K562 (cell line): ENCODE measurements at regions not wholly inside any gene's neighbourhood (a gene's known extent, or its start where the extent isn't known, plus 50 kb on each side); places are given as distances from the start of the nearest gene placed in this dataset.

Source experiments
- ATAC-seq: fragments of 200-7000 bp; cut with Tn5 transposase; 3 replicates; pipeline ENCODE4 v1.9.1; 2020; ENCODE audit warnings: moderate library complexity
- BruUV-seq: library from RNA; stranded (reverse); fragments of 400-500 nt; replicated peaks from 2 replicates; lab custom pipeline; 2021; lab: Mats Ljungman, UMichigan
- CTCF ChIA-PET: fragments of 300-600 bp; formaldehyde crosslinking; extraction: SDS; loops from one replicate; lab custom pipeline; 2021; ENCODE audit warnings: low intra/inter-chr PET ratio; lab: Yijun Ruan, JAX
- POLR2A ChIA-PET: fragments of 300-600, 350-650 bp; sonication (Branson Sonifier 250); formaldehyde crosslinking; extraction: SDS; loops from one replicate; lab custom pipeline; 2021; ENCODE audit warnings: antibody characterized with exemption, inconsistent platforms; lab: Yijun Ruan, JAX
- DNase-seq, 4 experiments: peaks; one replicate each; pipeline versions ENCODE4 v3.0.0 to v3.0.0-alpha.2; 2011 to 2018; ENCODE audit warnings: low spot score in 3 of 4, mixed read lengths in 3 of 4; ENCODE audit errors: extremely low read depth in 1 of 4
- FAIRE-seq: peaks from 2 replicates; lab custom pipeline; 2011; peaks lifted over from hg19 to GRCh38; lab: Jason Lieb, UNC
- H2AFZ ChIP-seq: 2 replicates; pipeline ENCODE4 v1.6.0; 2011; ENCODE audit warnings: low read depth, low read length, control low read depth, inconsistent platforms
- H3K27ac ChIP-seq: fragments of 200-600 bp; 3 replicates; pipeline ENCODE4 v1.8.0; 2011; ENCODE audit warnings: low read depth, mild to moderate bottlenecking, control low read depth, inconsistent platforms, low read length, moderate library complexity, mixed read lengths; ENCODE audit errors: extremely low read depth
- H3K27me3 ChIP-seq, 2 experiments: fragments of 300-600 bp in 1 of 2; 2 replicates in 1 of 2; 3 replicates in 1 of 2; pipeline versions ENCODE4 v1.6.0 to v1.8.0; 2011; ENCODE audit warnings: inconsistent platforms in 2 of 2, low read length in 2 of 2, mild to moderate bottlenecking in 1 of 2, mixed read lengths in 1 of 2, moderate library complexity in 1 of 2; ENCODE audit not compliant: control insufficient read depth in 2 of 2, insufficient read depth in 2 of 2
- H3K36me3 ChIP-seq: fragments of 300-600 bp; 3 replicates; pipeline ENCODE4 v1.8.0; 2011; ENCODE audit warnings: mild to moderate bottlenecking, low read length, inconsistent platforms; ENCODE audit not compliant: control insufficient read depth, insufficient read depth
- H3K4me1 ChIP-seq, 2 experiments: fragments of 200-600 bp in 1 of 2; replicated peaks in 1 of 2; 2 replicates in 1 of 2; 3 replicates in 1 of 2; pipeline versions ENCODE4 v1.5.1 to v1.8.0; 2011; ENCODE audit warnings: inconsistent platforms in 2 of 2, low read length in 2 of 2, mild to moderate bottlenecking in 1 of 2, mixed read lengths in 1 of 2, moderate library complexity in 1 of 2; ENCODE audit not compliant: control insufficient read depth in 2 of 2, insufficient read depth in 2 of 2
- H3K4me2 ChIP-seq: 2 replicates; pipeline ENCODE4 v1.6.1; 2011; ENCODE audit warnings: low read length, control low read depth, inconsistent platforms, mixed read lengths; ENCODE audit not compliant: insufficient read depth
- H3K4me3 ChIP-seq: fragments of 200-600 bp; sonication (generic), shearing (Covaris generic); 2 replicates; pipeline ENCODE4 v1.5.1; 2016; ENCODE audit warnings: control low read depth, inconsistent platforms
- H3K79me2 ChIP-seq: fragments of 200-600 bp; 3 replicates; pipeline ENCODE4 v1.8.0; 2011; ENCODE audit warnings: low read length, inconsistent platforms; ENCODE audit not compliant: control insufficient read depth, insufficient read depth
- H3K9ac ChIP-seq, 2 experiments: 2 replicates each; pipeline versions ENCODE4 v1.6.0 to v1.6.1; 2011; ENCODE audit warnings: low read depth in 2 of 2, low read length in 2 of 2, control low read depth in 1 of 2, inconsistent platforms in 1 of 2, mild to moderate bottlenecking in 1 of 2, mixed read lengths in 1 of 2; ENCODE audit not compliant: insufficient read depth in 1 of 2
- H3K9me1 ChIP-seq: one replicate; pipeline ENCODE4 v1.6.0; 2011; ENCODE audit warnings: inconsistent platforms, mild to moderate bottlenecking, low read length, moderate library complexity; ENCODE audit not compliant: control insufficient read depth, insufficient read depth
- H3K9me3 ChIP-seq: replicated peaks from 2 replicates; pipeline ENCODE4 v1.5.1; 2011; ENCODE audit warnings: low read depth, low read length, inconsistent platforms; ENCODE audit not compliant: control insufficient read depth, insufficient read depth
- H4K20me1 ChIP-seq: replicated peaks from 2 replicates; pipeline ENCODE4 v1.6.1; 2011; ENCODE audit warnings: low read length, inconsistent platforms, mixed read lengths; ENCODE audit not compliant: control insufficient read depth, insufficient read depth
- BMI1 ChIP-seq: fragments of 150-350 bp; IDR thresholded peaks from 2 replicates; pipeline ENCODE4 v1.6.1; 2014; ENCODE audit warnings: low read length
- C11orf30 ChIP-seq: fragments of 450-650 bp; IDR thresholded peaks from 2 replicates; pipeline ENCODE4 v1.6.1; 2016; ENCODE audit warnings: low read depth, mild to moderate bottlenecking
- HMGN3 ChIP-seq: IDR thresholded peaks from 2 replicates; pipeline ENCODE4 v1.6.1; 2011; ENCODE audit warnings: borderline replicate concordance, low read depth, mild to moderate bottlenecking, mixed read lengths, low read length; ENCODE audit not compliant: insufficient read length; ENCODE audit errors: extremely low read depth
- HNRNPUL1 ChIP-seq: fragments of 200-400 bp; formaldehyde crosslinking; IDR thresholded peaks from 2 replicates; pipeline ENCODE4 v1.6.1; 2017; ENCODE audit warnings: low read length
- ILK ChIP-seq: fragments of 450-650 bp; IDR thresholded peaks from 2 replicates; pipeline ENCODE4 v1.6.1; 2016; ENCODE audit warnings: missing genetic modification characterization, low read depth, mild to moderate bottlenecking, missing compliant biosample characterization, moderate library complexity, borderline replicate concordance
- MAFG ChIP-seq: fragments of 450-650 bp; conservative IDR thresholded peaks from 2 replicates; pipeline ENCODE4 v1.6.1; 2016; ENCODE audit warnings: missing genetic modification characterization, missing compliant biosample characterization
- MEIS2 ChIP-seq: fragments of 450-650 bp; IDR thresholded peaks from 2 replicates; pipeline ENCODE4 v1.6.1; 2014; ENCODE audit warnings: mild to moderate bottlenecking; ENCODE audit not compliant: partially characterized antibody
- PHF21A ChIP-seq: fragments of 450-650 bp; IDR thresholded peaks from 2 replicates; pipeline ENCODE4 v1.6.1; 2017; ENCODE audit warnings: low read depth, borderline replicate concordance
- SMARCB1 ChIP-seq: IDR thresholded peaks from 2 replicates; pipeline ENCODE4 v1.6.1; 2011; ENCODE audit warnings: improper control_type of control experiment, low read depth; ENCODE audit not compliant: insufficient read length
- TCF3 ChIP-seq: sonication (generic); formaldehyde crosslinking; IDR thresholded peaks from 2 replicates; pipeline ENCODE4 v1.4.0; 2020; ENCODE audit warnings: mild to moderate bottlenecking, missing genetic modification reagents
- TEAD4 ChIP-seq, 2 experiments: sonication (generic) in 1 of 2; formaldehyde crosslinking in 1 of 2; IDR thresholded peaks; 2 replicates each; pipeline versions ENCODE4 v1.6.1 to v1.8.0; 2012 to 2022; ENCODE audit warnings: borderline replicate concordance in 1 of 2, inconsistent platforms in 1 of 2, low read length in 1 of 2, mild to moderate bottlenecking in 1 of 2, missing genetic modification reagents in 1 of 2
- ZBTB8A ChIP-seq: fragments of 450-650 bp; IDR thresholded peaks from 2 replicates; pipeline ENCODE4 v1.6.1; 2018; ENCODE audit warnings: mild to moderate bottlenecking, moderate library complexity; ENCODE audit not compliant: partially characterized antibody
- ZKSCAN1 ChIP-seq: fragments of 150-350 bp; IDR thresholded peaks from 2 replicates; pipeline ENCODE4 v1.6.1; 2016; ENCODE audit warnings: low read depth, low read length
- ZNF316 ChIP-seq: fragments of 450-650 bp; IDR thresholded peaks from 2 replicates; pipeline ENCODE4 v1.6.1; 2016
- WGBS: fragments of 100-300 bp; shearing (Covaris generic); methylation state at CpG from one replicate; pipeline ENCODE4 v1.1.6; 2016; ENCODE audit warnings: low coverage, mixed read lengths; ENCODE audit not compliant: insufficient coverage; ENCODE audit errors: missing lambda C conversion rate; 5-methylcytosine and 5-hydroxymethylcytosine counted together
- in situ Hi-C: fragments of 300-500 bp; cut with MboI; formaldehyde crosslinking; loops from 4 replicates; pipeline ENCODE4 v1.15.0; 2018; ENCODE audit warnings: inconsistent platforms, mixed read lengths
- intact Hi-C: fragments of 100-400 bp; cut with micrococcal nuclease; formaldehyde crosslinking; loops from 2 replicates; pipeline ENCODE4 v1.14.2; 2022
- TF ChIP-seq, protein P1 (sequence below): fragments of 450-650 bp; IDR thresholded peaks from 2 replicates; pipeline ENCODE4 v1.6.1; 2014; ENCODE audit warnings: low read depth, mild to moderate bottlenecking, moderate library complexity, borderline replicate concordance
- TF ChIP-seq, protein P2 (sequence below): IDR thresholded peaks from 3 replicates; pipeline ENCODE4 v1.6.1; 2011; ENCODE audit warnings: borderline replicate concordance, mild to moderate bottlenecking, moderate library complexity; ENCODE audit not compliant: insufficient read length; ENCODE audit errors: extremely low read depth
- TF ChIP-seq, protein P3 (sequence below), 3 experiments: fragments of 200-800 bp in 1 of 3; sonication (Bioruptor generic) in 1 of 3; sonication (generic) in 1 of 3; formaldehyde crosslinking in 1 of 3; IDR thresholded peaks; 2 replicates each; pipeline versions ENCODE4 v1.6.1 to v1.8.0; 2016 to 2022; ENCODE audit warnings: mild to moderate bottlenecking in 2 of 3, missing compliant biosample characterization in 2 of 3, missing genetic modification characterization in 2 of 3, missing genetic modification reagents in 1 of 3

DNA sequence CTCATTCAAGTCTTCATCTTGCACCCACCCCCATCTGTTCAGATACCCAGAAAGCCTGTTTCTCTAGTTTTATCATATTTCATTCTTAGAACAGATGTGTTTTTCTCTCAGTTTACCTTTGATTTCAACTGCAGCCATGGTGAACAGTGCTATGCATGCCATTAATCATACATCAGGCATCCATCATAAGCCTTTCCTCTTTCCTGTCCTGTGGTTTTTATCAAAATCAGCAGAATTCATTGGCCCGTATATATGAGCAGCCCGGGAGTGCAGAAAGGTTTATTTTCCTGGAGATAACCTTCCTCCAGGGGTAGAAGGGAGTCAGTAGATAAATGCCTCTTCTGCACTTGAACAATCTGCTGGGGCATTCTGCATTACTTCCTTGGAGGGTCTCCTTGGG is 65.7 kb downstream of the IL21 start (continued):
- TF ChIP-seq TEAD4 (IDR thresholded peaks at IDR 0.05; ENCODE audit: low read length) (peak; percentile 28; the same call in 1 of the 2 replicates), TEAD4 (CRISPR knock-in tag; IDR thresholded peaks at IDR 0.05; ENCODE audit: borderline replicate concordance) (no peak), SMARCB1 (no peak), HMGN3 (no peak), ILK (tag) (no peak), PHF21A (no peak), ZNF316 (peak; percentile 42; the same call in 1 of the 2 replicates), MAFG (tag) (peak; percentile 33; the same call in 1 of the 2 replicates), C11orf30 (peak; percentile 43)
- TF ChIP-seq, protein P1, sequence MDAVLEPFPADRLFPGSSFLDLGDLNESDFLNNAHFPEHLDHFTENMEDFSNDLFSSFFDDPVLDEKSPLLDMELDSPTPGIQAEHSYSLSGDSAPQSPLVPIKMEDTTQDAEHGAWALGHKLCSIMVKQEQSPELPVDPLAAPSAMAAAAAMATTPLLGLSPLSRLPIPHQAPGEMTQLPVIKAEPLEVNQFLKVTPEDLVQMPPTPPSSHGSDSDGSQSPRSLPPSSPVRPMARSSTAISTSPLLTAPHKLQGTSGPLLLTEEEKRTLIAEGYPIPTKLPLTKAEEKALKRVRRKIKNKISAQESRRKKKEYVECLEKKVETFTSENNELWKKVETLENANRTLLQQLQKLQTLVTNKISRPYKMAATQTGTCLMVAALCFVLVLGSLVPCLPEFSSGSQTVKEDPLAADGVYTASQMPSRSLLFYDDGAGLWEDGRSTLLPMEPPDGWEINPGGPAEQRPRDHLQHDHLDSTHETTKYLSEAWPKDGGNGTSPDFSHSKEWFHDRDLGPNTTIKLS: no peak

DNA sequence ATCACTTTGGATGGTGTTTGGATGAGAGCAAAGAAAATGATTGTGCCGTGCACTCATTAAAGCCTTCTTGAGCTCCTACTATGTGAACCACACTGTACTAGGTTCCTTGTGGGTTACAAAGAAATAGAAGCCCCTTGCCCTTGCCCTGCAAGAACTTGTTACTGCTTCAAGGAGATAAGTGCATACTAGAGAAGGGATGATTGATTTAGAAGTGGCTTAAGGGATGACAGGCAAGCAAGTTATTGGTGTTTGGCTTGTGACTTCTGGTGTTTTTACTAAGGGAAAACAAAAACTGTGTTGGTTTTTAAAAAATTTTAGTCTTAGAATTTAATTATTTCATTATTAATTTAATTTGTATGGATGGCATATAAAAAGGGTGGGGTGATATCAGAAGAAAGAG is 67.4 kb downstream of the IL21 start:
- H3K4me2 ChIP-seq: no peak overlapping the region
- H3K9ac ChIP-seq: no peak overlapping the region
- POLR2A ChIA-PET: no interaction called here
- H3K9me3 ChIP-seq: no peaks in the 10 kb centered on the region
- 27% methylated on average over 1 of the region's 1 CpG for WGBS
- H3K4me3 ChIP-seq: no peak overlapping the region
- no peaks in the 10 kb centered on the region for H4K20me1 ChIP-seq
- ATAC-seq: no peak
- no peak for FAIRE-seq
- DNase-seq: no peak
- peaks cover 0 to 18% of the 10 kb centered on the region in 2 experiments; a peak in 3 of 5 replicates for H3K4me1 ChIP-seq
- BruUV-seq: no TSS peak
- H3K27me3 ChIP-seq: no peaks in the 10 kb centered on the region
- no peak overlapping the region for H3K27ac ChIP-seq
- in situ Hi-C loops (no loop called here), intact Hi-C loops (no loop called here)
- H3K36me3 ChIP-seq: no peaks in the 10 kb centered on the region
- peak overlapping the region; percentile 36; the same call in 1 of the 2 replicates for H2AFZ ChIP-seq
- no peaks in the 10 kb centered on the region for H3K79me2 ChIP-seq
- H3K9me1 ChIP-seq: no peaks in the 10 kb centered on the region
- CTCF ChIA-PET: no interaction called here
- TF ChIP-seq ZBTB8A (no peak), BMI1 (no peak), TCF3 (CRISPR knock-in tag) (peak; percentile 16; the same call in 1 of the 2 replicates), HNRNPUL1 (no peak), ZKSCAN1 (0 out of 2 replicates have a peak, but pooled peaks have one; percentile 35), MEIS2 (peak; percentile 66)
- TF ChIP-seq, protein P2, sequence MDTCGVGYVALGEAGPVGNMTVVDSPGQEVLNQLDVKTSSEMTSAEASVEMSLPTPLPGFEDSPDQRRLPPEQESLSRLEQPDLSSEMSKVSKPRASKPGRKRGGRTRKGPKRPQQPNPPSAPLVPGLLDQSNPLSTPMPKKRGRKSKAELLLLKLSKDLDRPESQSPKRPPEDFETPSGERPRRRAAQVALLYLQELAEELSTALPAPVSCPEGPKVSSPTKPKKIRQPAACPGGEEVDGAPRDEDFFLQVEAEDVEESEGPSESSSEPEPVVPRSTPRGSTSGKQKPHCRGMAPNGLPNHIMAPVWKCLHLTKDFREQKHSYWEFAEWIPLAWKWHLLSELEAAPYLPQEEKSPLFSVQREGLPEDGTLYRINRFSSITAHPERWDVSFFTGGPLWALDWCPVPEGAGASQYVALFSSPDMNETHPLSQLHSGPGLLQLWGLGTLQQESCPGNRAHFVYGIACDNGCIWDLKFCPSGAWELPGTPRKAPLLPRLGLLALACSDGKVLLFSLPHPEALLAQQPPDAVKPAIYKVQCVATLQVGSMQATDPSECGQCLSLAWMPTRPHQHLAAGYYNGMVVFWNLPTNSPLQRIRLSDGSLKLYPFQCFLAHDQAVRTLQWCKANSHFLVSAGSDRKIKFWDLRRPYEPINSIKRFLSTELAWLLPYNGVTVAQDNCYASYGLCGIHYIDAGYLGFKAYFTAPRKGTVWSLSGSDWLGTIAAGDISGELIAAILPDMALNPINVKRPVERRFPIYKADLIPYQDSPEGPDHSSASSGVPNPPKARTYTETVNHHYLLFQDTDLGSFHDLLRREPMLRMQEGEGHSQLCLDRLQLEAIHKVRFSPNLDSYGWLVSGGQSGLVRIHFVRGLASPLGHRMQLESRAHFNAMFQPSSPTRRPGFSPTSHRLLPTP: no peak
- TF ChIP-seq, protein P3, sequence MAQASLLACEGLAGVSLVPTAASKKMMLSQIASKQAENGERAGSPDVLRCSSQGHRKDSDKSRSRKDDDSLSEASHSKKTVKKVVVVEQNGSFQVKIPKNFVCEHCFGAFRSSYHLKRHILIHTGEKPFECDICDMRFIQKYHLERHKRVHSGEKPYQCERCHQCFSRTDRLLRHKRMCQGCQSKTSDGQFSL (CRISPR knock-in tag; IDR thresholded peaks at IDR 0.05): no peak
- TF ChIP-seq, protein P3 (tag; IDR thresholded peaks at IDR 0.05): no peak
